B cell (primary cell): ENCODE measurements at regions not wholly inside any gene's neighbourhood (a gene's known extent, or its start where the extent isn't known, plus 50 kb on each side); places are given as distances from the start of the nearest gene placed in this dataset.

Source experiments
- ATAC-seq: fragments of 200-7000 bp; cut with Tn5 transposase; one replicate; pipeline ENCODE4 v1.10.0; 2021; ENCODE audit warnings: low read depth, mild to moderate bottlenecking, moderate number of reproducible peaks, moderate library complexity
- CTCF ChIA-PET: fragments of 350-600 bp; sonication (Branson Sonifier 250); formaldehyde crosslinking; loops from one replicate; lab custom pipeline; 2021; ENCODE audit warnings: antibody characterized with exemption, inconsistent platforms; lab: Charles Lee
- POLR2A ChIA-PET: fragments of 350-600 bp; sonication (Branson Sonifier 250); formaldehyde crosslinking; loops from one replicate; lab custom pipeline; 2021; ENCODE audit warnings: antibody characterized with exemption; lab: Charles Lee
- DNase-seq: peaks from one replicate; pipeline ENCODE4 v3.0.0; 2013
- H2AFZ ChIP-seq: 2 replicates; pipeline ENCODE4 v1.6.1; 2012; ENCODE audit warnings: mild to moderate bottlenecking, low read depth, low read length; ENCODE audit not compliant: insufficient read depth, poor library complexity, severe bottlenecking
- H3K27ac ChIP-seq, 2 donors: 1 replicate in 1 of 2; 2 replicates in 1 of 2; pipeline ENCODE4 v1.5.1; 2012 to 2013; ENCODE audit warnings: low read length in 2 of 2, mild to moderate bottlenecking in 2 of 2, moderate library complexity in 1 of 2
- H3K27me3 ChIP-seq, 4 experiments: fragments of 200-600 bp in 1 of 4; sonication (generic) in 1 of 4; replicated peaks in 1 of 4; 1 replicate in 2 of 4; 2 replicates in 2 of 4; pipeline versions ENCODE4 v1.6.1 to v1.7.0; 2013 to 2016; ENCODE audit warnings: low read length in 3 of 4, mild to moderate bottlenecking in 2 of 4, mixed read lengths in 1 of 4, moderate library complexity in 1 of 4; ENCODE audit not compliant: insufficient read depth in 4 of 4, control insufficient read depth in 3 of 4; ENCODE audit errors: control extremely low read depth in 1 of 4
- H3K36me3 ChIP-seq, 2 experiments: replicated peaks in 1 of 2; 1 replicate in 1 of 2; 2 replicates in 1 of 2; pipeline versions ENCODE4 v1.6.1 to v1.7.1; 2013; ENCODE audit warnings: low read length in 1 of 2; ENCODE audit not compliant: insufficient read depth in 2 of 2, control insufficient read depth in 1 of 2; ENCODE audit errors: control extremely low read depth in 1 of 2, extremely low read depth in 1 of 2
- H3K4me1 ChIP-seq, 2 donors: fragments of 200-600 bp in 1 of 2; sonication (generic) in 1 of 2; 1 replicate in 1 of 2; 2 replicates in 1 of 2; pipeline versions ENCODE4 v1.5.1 to v1.6.1; 2013 to 2017; ENCODE audit warnings: low read length in 2 of 2; ENCODE audit not compliant: control insufficient read depth in 2 of 2, insufficient read depth in 2 of 2
- H3K4me2 ChIP-seq: replicated peaks from 2 replicates; pipeline ENCODE3; 2012; ENCODE audit warnings: mild to moderate bottlenecking, low read depth, low read length; ENCODE audit not compliant: poor library complexity, severe bottlenecking
- H3K4me3 ChIP-seq, 5 experiments: fragments of 200-600 bp in 1 of 5; sonication (generic) in 1 of 5; 1 replicate in 3 of 5; 2 replicates in 2 of 5; pipeline versions ENCODE4 v1.5.1 to v1.7.0; 2011 to 2016; ENCODE audit warnings: low read length in 4 of 5, mild to moderate bottlenecking in 4 of 5, low read depth in 2 of 5, control low read depth in 1 of 5, moderate library complexity in 1 of 5; ENCODE audit not compliant: insufficient read depth in 1 of 5; ENCODE audit errors: control extremely low read depth in 1 of 5, extremely low read depth in 1 of 5
- H3K79me2 ChIP-seq: fragments of 200-600 bp; sonication (generic); one replicate; pipeline ENCODE4 v1.6.0; 2016; ENCODE audit warnings: low read length; ENCODE audit not compliant: control insufficient read depth, insufficient read depth
- H3K9ac ChIP-seq: fragments of 200-600 bp; sonication (generic); 2 replicates; pipeline ENCODE4 v1.6.1; 2017; ENCODE audit warnings: mild to moderate bottlenecking, low read length, moderate library complexity
- H3K9me3 ChIP-seq, 3 donors: one replicate each; pipeline versions ENCODE4 v1.6.1 to v1.7.1; 2013; ENCODE audit warnings: low read length in 2 of 3; ENCODE audit not compliant: control insufficient read depth in 2 of 3, insufficient read depth in 1 of 3; ENCODE audit errors: control extremely low read depth in 1 of 3
- H4K20me1 ChIP-seq: 2 replicates; pipeline ENCODE4 v1.6.0; 2012; ENCODE audit warnings: mild to moderate bottlenecking, low read length; ENCODE audit not compliant: insufficient read depth, control insufficient read depth, poor library complexity, severe bottlenecking
- H3K27ac Mint-ChIP-seq: one replicate; pipeline ENCODE4 v1.8.0; 2021; ENCODE audit warnings: mixed read lengths
- H3K27me3 Mint-ChIP-seq: one replicate; pipeline ENCODE4 v1.8.0; 2021; ENCODE audit warnings: mixed read lengths
- H3K4me1 Mint-ChIP-seq: one replicate; pipeline ENCODE4 v1.8.0; 2021; ENCODE audit warnings: mixed read lengths
- H3K4me3 Mint-ChIP-seq: one replicate; pipeline ENCODE4 v1.8.0; 2021; ENCODE audit warnings: mixed read lengths
- H3K9me3 Mint-ChIP-seq: one replicate; pipeline ENCODE4 v1.8.0; 2022; ENCODE audit warnings: mixed read lengths; ENCODE audit not compliant: insufficient read depth
- CTCF ChIP-seq: fragments of 200-600 bp; IDR thresholded peaks from one replicate; pipeline ENCODE4 v1.8.0; 2022; ENCODE audit warnings: antibody characterized with exemption, mild to moderate bottlenecking
- EZH2 ChIP-seq: IDR thresholded peaks from 2 replicates; pipeline ENCODE4 v1.6.1; 2012; ENCODE audit warnings: borderline replicate concordance, low read depth, mild to moderate bottlenecking, moderate library complexity, low read length; ENCODE audit not compliant: insufficient read depth, poor library complexity, severe bottlenecking
- WGBS: methylation state at CpG from one replicate; pipeline ENCODE4 v1.1.5; 2013; ENCODE audit warnings: missing lambda C conversion rate; ENCODE audit not compliant: insufficient coverage; 5-methylcytosine and 5-hydroxymethylcytosine counted together
- intact Hi-C: fragments of 100-400 bp; cut with micrococcal nuclease; formaldehyde crosslinking; loops from one replicate; pipeline ENCODE4 v1.10.0; 2022

GRCh38 chr1:60989749-60990713 is 92.3 kb upstream of the NFIA start:
- H2AFZ ChIP-seq: no peak overlapping the region
- POLR2A ChIA-PET: no interaction called here
- H4K20me1 ChIP-seq: no peaks in the 10 kb centered on the region
- ATAC-seq (no peak), DNase-seq (no peak)
- intact Hi-C loops: no loop called here
- no peaks in the 10 kb centered on the region for H3K27me3 ChIP-seq
- no peak overlapping the region for H3K27ac ChIP-seq
- CTCF ChIA-PET: no interaction called here
- H3K36me3 ChIP-seq: no peaks in the 10 kb centered on the region
- H3K4me1 ChIP-seq: no peaks in the 10 kb centered on the region
- no peaks in the 10 kb centered on the region for H3K9me3 Mint-ChIP-seq
- no peak overlapping the region for H3K4me2 ChIP-seq
- H3K79me2 ChIP-seq: no peaks in the 10 kb centered on the region
- no peaks in the 10 kb centered on the region for H3K4me1 Mint-ChIP-seq
- H3K9me3 ChIP-seq: no peaks in the 10 kb centered on the region
- 100% methylated on average over 2 of the region's 7 CpGs for WGBS
- H3K27ac Mint-ChIP-seq: no peak overlapping the region
- H3K4me3 Mint-ChIP-seq: no peak overlapping the region
- H3K27me3 Mint-ChIP-seq: peaks cover 24% of the 10 kb centered on the region
- TF ChIP-seq EZH2 (no peak), CTCF (no peak)
- H3K9ac ChIP-seq: no peak overlapping the region
- H3K4me3 ChIP-seq: no peak overlapping the region

- no peaks in the 10 kb centered on the region for H3K4me1 Mint-ChIP-seq
- H3K27me3 Mint-ChIP-seq: peaks cover 22% of the 10 kb centered on the region
- H3K36me3 ChIP-seq: no peaks in the 10 kb centered on the region
- H3K9me3 Mint-ChIP-seq: no peaks in the 10 kb centered on the region
- H3K9me3 ChIP-seq: no peaks in the 10 kb centered on the region
- no peak overlapping the region for H3K4me2 ChIP-seq
- H3K79me2 ChIP-seq: no peaks in the 10 kb centered on the region
- no peaks in the 10 kb centered on the region for H3K4me1 ChIP-seq
- 79% methylated on average over 1 of the region's 2 CpGs for WGBS
- no peak overlapping the region for H3K27ac Mint-ChIP-seq
- ChIA-PET CTCF (no interaction called here), POLR2A (no interaction called here)
- H3K27ac ChIP-seq: no peak overlapping the region
- no peaks in the 10 kb centered on the region for H3K27me3 ChIP-seq
- no peak overlapping the region for H3K4me3 ChIP-seq
- no peaks in the 10 kb centered on the region for H4K20me1 ChIP-seq
- H3K4me3 Mint-ChIP-seq: no peak overlapping the region
- H2AFZ ChIP-seq: no peak overlapping the region
- H3K9ac ChIP-seq: no peak overlapping the region
- ATAC-seq: no peak
- intact Hi-C loops: no loop called here
- DNase-seq: no peak
- no peak for TF ChIP-seq CTCF
- TF ChIP-seq EZH2: no peak
These were observed 93.5 kb upstream of the NFIA start for GRCh38 chr1:60988891-60989290.
